Activated CD4-positive, alpha-beta T cell treated with anti-CD3 and anti-CD28 coated beads for 36 hours (primary cell): ENCODE measurements at regions not wholly inside any gene's neighbourhood (a gene's known extent, or its start where the extent isn't known, plus 50 kb on each side); places are given as distances from the start of the nearest gene placed in this dataset.

Experiments used
- ATAC-seq: fragments of 200-7000 bp; cut with Tn5 transposase; one replicate; pipeline ENCODE4 v1.10.0; 2021; ENCODE audit warnings: mild to moderate bottlenecking, moderate library complexity
- CTCF ChIA-PET: fragments of 350-600 bp; sonication (Branson Sonifier 250); formaldehyde crosslinking; loops from one replicate; lab custom pipeline; 2021; ENCODE audit warnings: antibody characterized with exemption; lab: Charles Lee
- POLR2A ChIA-PET: fragments of 350-600 bp; sonication (Branson Sonifier 250); formaldehyde crosslinking; loops from one replicate; lab custom pipeline; 2021; ENCODE audit warnings: antibody characterized with exemption, inconsistent platforms; lab: Charles Lee
- DNase-seq: peaks from one replicate; pipeline ENCODE4 v3.0.0-alpha.2; 2020
- H3K27ac Mint-ChIP-seq: one replicate; pipeline ENCODE4 v1.8.0; 2021; ENCODE audit warnings: mixed read lengths
- H3K27me3 Mint-ChIP-seq: one replicate; pipeline ENCODE4 v1.8.0; 2021; ENCODE audit warnings: mixed read lengths
- H3K36me3 Mint-ChIP-seq: one replicate; pipeline ENCODE4 v1.8.0; 2021; ENCODE audit warnings: low read depth, mixed read lengths
- H3K4me1 Mint-ChIP-seq: one replicate; pipeline ENCODE4 v1.8.0; 2021; ENCODE audit warnings: mixed read lengths
- H3K4me3 Mint-ChIP-seq: one replicate; pipeline ENCODE4 v1.8.0; 2021; ENCODE audit warnings: mild to moderate bottlenecking, moderate library complexity, mixed read lengths
- H3K9me3 Mint-ChIP-seq: one replicate; pipeline ENCODE4 v1.8.0; 2021; ENCODE audit warnings: low read depth, mixed read lengths
- intact Hi-C, 2 experiments: fragments of 100-400 bp; cut with DNase I in 1 of 2; cut with micrococcal nuclease in 1 of 2; formaldehyde crosslinking; loops; one replicate each; pipeline versions ENCODE4 v1.14.2 to v1.15.1; 2022 to 2024; cut with DNase I, micrococcal nuclease

DNA sequence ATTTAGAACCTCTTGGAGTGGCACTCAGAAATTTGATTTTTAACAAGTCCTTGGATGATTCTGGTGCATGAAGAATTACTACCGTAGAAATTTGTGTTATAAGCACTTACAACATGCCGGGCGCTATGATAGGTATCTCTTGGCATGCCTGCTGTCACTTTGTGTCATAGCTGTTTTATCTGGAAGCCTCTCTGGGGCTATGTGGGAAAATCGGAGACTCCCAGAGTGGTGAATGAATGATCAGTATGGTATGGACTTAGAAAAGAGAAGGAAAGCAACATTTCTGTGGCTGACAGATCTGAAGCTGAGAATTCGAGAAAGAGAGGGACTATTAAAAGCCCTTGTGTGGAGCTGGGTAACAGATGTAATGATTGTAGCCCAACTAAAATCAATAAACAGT is 177.4 kb upstream of the MAMLD1 start:
- no peaks in the 10 kb centered on the region for H3K27me3 Mint-ChIP-seq
- ATAC-seq = no peak

DNA sequence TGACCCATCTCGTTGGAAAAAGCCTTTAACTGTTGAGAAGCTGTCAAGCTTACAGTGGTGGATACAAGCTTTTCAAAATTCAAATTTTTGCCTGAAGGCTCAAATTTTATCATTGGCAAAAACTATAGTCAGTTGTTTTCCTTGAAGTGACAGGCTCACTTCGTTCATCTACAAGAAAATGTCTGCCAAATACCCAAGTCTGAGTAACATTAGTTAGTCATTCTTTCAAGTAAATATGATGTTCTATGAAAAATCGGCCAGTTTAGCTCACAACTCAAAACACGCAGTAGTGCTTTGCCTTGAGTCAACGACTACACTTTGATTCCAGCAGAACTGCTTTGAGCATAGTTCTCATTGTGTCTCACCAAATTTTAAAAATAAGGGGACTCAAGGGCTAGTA is 170.3 kb upstream of the MAMLD1 start:
- H3K9me3 Mint-ChIP-seq = no peaks in the 10 kb centered on the region

More for the DNA sequence above, 177.4 kb upstream of the MAMLD1 start:
- no peaks in the 10 kb centered on the region for H3K9me3 Mint-ChIP-seq
- H3K27ac Mint-ChIP-seq = no peak overlapping the region
- ChIA-PET POLR2A (no interaction called here), CTCF (no interaction called here)
- H3K36me3 Mint-ChIP-seq = no peaks in the 10 kb centered on the region
- H3K4me1 Mint-ChIP-seq = no peaks in the 10 kb centered on the region
- intact Hi-C loops = no loop called here
- H3K4me3 Mint-ChIP-seq = no peak overlapping the region
- no peak for DNase-seq

DNA sequence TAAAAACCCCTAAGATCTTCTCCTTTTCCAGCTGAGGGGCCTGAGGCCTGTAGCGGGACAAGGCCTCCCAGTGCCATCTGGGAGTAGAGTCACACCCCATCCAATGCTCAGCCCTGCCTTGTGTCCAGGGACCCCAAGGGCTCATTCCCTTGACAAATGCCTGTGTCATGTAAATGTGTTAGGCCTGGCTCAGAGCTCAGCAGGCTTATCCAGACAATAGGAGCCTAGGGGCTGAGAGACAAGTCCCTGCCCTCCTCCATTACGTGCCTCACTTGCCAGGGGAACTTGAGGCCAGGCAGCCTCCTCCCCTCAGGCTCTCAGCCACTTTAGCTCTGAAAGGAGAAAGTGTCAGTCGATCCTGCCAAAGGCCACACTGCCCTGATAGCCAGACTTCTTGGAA is 166.8 kb upstream of the MAMLD1 start:
- Mint-ChIP-seq H3K36me3 (no peaks in the 10 kb centered on the region), H3K27ac (no peak overlapping the region), H3K27me3 (no peaks in the 10 kb centered on the region), H3K4me3 (no peak overlapping the region), H3K4me1 (peaks cover 7% of the 10 kb centered on the region), H3K9me3 (no peaks in the 10 kb centered on the region)
- DNase-seq = no peak
- ATAC-seq = no peak
- POLR2A ChIA-PET = no interaction called here
- intact Hi-C loops = no loop called here
- CTCF ChIA-PET = no interaction called here

More for the DNA sequence above, 170.3 kb upstream of the MAMLD1 start:
- Mint-ChIP-seq H3K4me1 (no peaks in the 10 kb centered on the region), H3K36me3 (no peaks in the 10 kb centered on the region), H3K27ac (no peak overlapping the region), H3K27me3 (no peaks in the 10 kb centered on the region), H3K4me3 (no peak overlapping the region)
- CTCF ChIA-PET = no interaction called here
- intact Hi-C loops = no loop called here
- ATAC-seq (no peak), DNase-seq (no peak)
- POLR2A ChIA-PET = no interaction called here

- CTCF ChIA-PET = interaction anchor here (0.5 kb wide), 1 partner anchor 703 kb away, joined by 3 read pairs; no protein-coding TSS in a partner anchor
- intact Hi-C loops = no loop called here
- Mint-ChIP-seq H3K4me3 (no peak overlapping the region), H3K27ac (no peak overlapping the region), H3K27me3 (no peaks in the 10 kb centered on the region), H3K9me3 (no peaks in the 10 kb centered on the region), H3K4me1 (peaks cover 10% of the 10 kb centered on the region), H3K36me3 (no peaks in the 10 kb centered on the region)
- POLR2A ChIA-PET = no interaction called here
- ATAC-seq = no peak
- no peak for DNase-seq
Observed at GRCh38 chrX:150197388-150197787, 165.7 kb upstream of the MAMLD1 start.

- Mint-ChIP-seq H3K4me1 (peaks cover 10% of the 10 kb centered on the region), H3K27me3 (no peaks in the 10 kb centered on the region), H3K36me3 (no peaks in the 10 kb centered on the region), H3K27ac (no peak overlapping the region), H3K9me3 (no peaks in the 10 kb centered on the region), H3K4me3 (no peak overlapping the region)
- DNase-seq (no peak), ATAC-seq (no peak)
- ChIA-PET CTCF (no interaction called here), POLR2A (interaction anchor here (0.5 kb wide), 1 partner anchor 450 kb away, joined by 4 read pairs; no protein-coding TSS in a partner anchor)
- intact Hi-C loops = no loop called here
Observed at GRCh38 chrX:150198776-150199175, 164.3 kb upstream of the MAMLD1 start.

GRCh38 chrX:150199181-150199580 is 163.9 kb upstream of the MAMLD1 start:
- no peaks in the 10 kb centered on the region for H3K27me3 Mint-ChIP-seq
- H3K27ac Mint-ChIP-seq = no peak overlapping the region
- no peaks in the 10 kb centered on the region for H3K9me3 Mint-ChIP-seq
- H3K36me3 Mint-ChIP-seq = no peaks in the 10 kb centered on the region
- ChIA-PET CTCF (no interaction called here), POLR2A (interaction anchor here (0.5 kb wide), 1 partner anchor 449 kb away, joined by 4 read pairs; no protein-coding TSS in a partner anchor)
- intact Hi-C loops = no loop called here
- H3K4me3 Mint-ChIP-seq = no peak overlapping the region
- ATAC-seq (no peak), DNase-seq (no peak)
- H3K4me1 Mint-ChIP-seq = peaks cover 10% of the 10 kb centered on the region

DNA sequence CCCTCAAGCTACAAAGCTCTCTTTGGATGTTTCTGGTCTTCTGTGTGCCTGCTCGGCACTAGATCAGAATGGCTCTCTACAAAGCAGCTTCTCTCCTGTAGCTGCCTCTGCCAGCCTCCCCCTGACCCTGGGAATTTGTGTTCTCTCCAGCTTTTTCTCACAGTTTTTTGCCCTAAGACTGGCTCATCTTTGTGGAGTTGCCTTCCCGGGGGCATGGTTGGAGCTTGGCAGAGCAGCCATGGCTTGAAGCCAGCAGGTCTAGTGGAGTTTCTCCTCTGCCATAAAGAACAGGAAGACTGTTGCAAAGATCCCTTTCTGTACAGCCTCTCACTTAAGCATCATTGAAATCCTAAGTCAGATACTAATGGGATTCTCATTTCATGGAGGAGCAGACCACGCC is 163.3 kb upstream of the MAMLD1 start:
- intact Hi-C loops = loop anchor here (2.0 to 10.0 kb wide), 5 partner anchors 165 to 437 kb away; no protein-coding TSS in a partner anchor
- DNase-seq = no peak
- Mint-ChIP-seq H3K27ac (no peak overlapping the region), H3K4me3 (no peak overlapping the region), H3K9me3 (no peaks in the 10 kb centered on the region), H3K4me1 (peaks cover 10% of the 10 kb centered on the region), H3K27me3 (no peaks in the 10 kb centered on the region), H3K36me3 (no peaks in the 10 kb centered on the region)
- ChIA-PET CTCF (no interaction called here), POLR2A (no interaction called here)
- no peak for ATAC-seq

DNA sequence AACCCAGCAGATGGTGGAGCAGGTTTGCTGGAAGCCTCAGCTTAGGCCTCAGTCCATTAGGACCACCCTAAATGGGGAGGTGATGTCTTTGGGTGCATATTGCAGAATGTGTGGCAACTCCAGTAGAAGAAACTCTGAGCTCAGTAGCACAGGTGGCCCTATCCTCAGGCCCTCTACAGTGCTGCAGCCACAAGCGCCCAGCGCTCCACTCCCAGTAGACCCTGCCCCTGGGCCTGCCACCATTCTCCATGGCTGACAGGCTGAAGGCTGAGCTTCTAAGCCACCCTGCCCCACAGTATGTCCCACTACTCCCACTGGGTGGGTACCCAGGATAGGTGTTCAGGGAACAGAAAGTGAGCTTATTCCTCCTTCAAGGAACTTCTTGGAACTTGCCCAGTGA is 162.8 kb upstream of the MAMLD1 start:
- H3K36me3 Mint-ChIP-seq = no peaks in the 10 kb centered on the region
- H3K27me3 Mint-ChIP-seq = no peaks in the 10 kb centered on the region
- H3K4me3 Mint-ChIP-seq = no peak overlapping the region
- ATAC-seq (no peak), DNase-seq (no peak)
- H3K4me1 Mint-ChIP-seq = peaks cover 10% of the 10 kb centered on the region
- intact Hi-C loops = loop anchor here (2.0 to 10.0 kb wide), 5 partner anchors 164 to 437 kb away; no protein-coding TSS in a partner anchor
- H3K9me3 Mint-ChIP-seq = no peaks in the 10 kb centered on the region
- no peak overlapping the region for H3K27ac Mint-ChIP-seq
- CTCF ChIA-PET = no interaction called here
- POLR2A ChIA-PET = no interaction called here

GRCh38 chrX:150200820-150201287 is 162.3 kb upstream of the MAMLD1 start:
- no peak overlapping the region for H3K4me3 Mint-ChIP-seq
- intact Hi-C loops = loop anchor here (1.0 to 10.0 kb wide), 6 partner anchors 164 to 436 kb away; no protein-coding TSS in a partner anchor

DNA sequence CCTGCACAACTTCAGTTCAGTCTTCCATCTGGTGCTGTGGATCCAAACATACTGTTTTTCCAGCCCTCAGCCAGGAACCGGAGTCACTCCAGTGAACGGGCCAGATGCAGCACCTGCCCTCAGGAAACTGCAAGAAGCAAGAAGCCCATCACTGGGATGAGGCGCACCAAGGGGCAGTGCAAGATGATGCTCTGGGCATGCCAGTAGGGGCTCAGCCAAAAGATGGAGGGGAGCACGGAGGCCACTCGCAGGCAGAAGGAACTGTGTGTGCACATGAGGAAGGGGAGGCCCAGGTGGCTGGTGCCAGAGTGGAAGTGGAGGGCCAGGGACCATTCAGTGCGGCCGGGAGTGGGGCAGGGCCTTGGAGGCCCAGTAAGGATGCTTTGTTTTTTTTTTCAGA is 161.7 kb upstream of the MAMLD1 start:
- DNase-seq = no peak
- Mint-ChIP-seq H3K27me3 (no peaks in the 10 kb centered on the region), H3K27ac (no peak overlapping the region), H3K4me1 (peaks cover 10% of the 10 kb centered on the region), H3K4me3 (no peak overlapping the region), H3K36me3 (no peaks in the 10 kb centered on the region), H3K9me3 (no peaks in the 10 kb centered on the region)
- intact Hi-C loops = loop anchor here (1.0 to 10.0 kb wide), 6 partner anchors 163 to 436 kb away; no protein-coding TSS in a partner anchor
- CTCF ChIA-PET = no interaction called here
- POLR2A ChIA-PET = no interaction called here
- no peak for ATAC-seq

More at GRCh38 chrX:150200820-150201287, 162.3 kb upstream of the MAMLD1 start:
- H3K4me1 Mint-ChIP-seq = peaks cover 10% of the 10 kb centered on the region
- DNase-seq (peak; percentile 83), ATAC-seq (peak; percentile 99)
- no peak overlapping the region for H3K27ac Mint-ChIP-seq
- CTCF ChIA-PET = no interaction called here
- H3K9me3 Mint-ChIP-seq = no peaks in the 10 kb centered on the region
- POLR2A ChIA-PET = no interaction called here
- H3K36me3 Mint-ChIP-seq = no peaks in the 10 kb centered on the region
- H3K27me3 Mint-ChIP-seq = no peaks in the 10 kb centered on the region

DNA sequence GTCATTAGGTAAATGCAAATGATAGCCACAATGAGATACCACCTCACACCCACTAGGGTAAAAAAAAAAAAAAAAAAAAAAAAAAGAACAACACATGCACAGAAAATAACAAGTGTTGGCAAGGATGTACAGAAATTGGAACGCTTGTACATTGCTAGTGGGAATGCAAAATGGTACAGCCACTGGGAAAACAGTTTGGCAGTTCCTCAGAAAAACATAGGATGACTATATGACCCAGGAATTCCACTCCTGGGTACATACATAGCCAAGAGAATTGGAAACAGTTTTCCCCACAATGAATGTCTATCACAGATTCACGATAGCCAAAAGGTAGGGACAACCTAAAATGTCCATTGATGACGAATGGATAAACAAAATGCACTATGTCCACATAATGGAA is 161.3 kb upstream of the MAMLD1 start:
- ATAC-seq (no peak), DNase-seq (no peak)
- intact Hi-C loops = loop anchor here (1.0 to 10.0 kb wide), 6 partner anchors 163 to 435 kb away; no protein-coding TSS in a partner anchor
- Mint-ChIP-seq H3K27me3 (no peaks in the 10 kb centered on the region), H3K27ac (no peak overlapping the region), H3K4me1 (peaks cover 10% of the 10 kb centered on the region), H3K36me3 (no peaks in the 10 kb centered on the region), H3K4me3 (no peak overlapping the region), H3K9me3 (no peaks in the 10 kb centered on the region)
- ChIA-PET CTCF (no interaction called here), POLR2A (no interaction called here)

DNA sequence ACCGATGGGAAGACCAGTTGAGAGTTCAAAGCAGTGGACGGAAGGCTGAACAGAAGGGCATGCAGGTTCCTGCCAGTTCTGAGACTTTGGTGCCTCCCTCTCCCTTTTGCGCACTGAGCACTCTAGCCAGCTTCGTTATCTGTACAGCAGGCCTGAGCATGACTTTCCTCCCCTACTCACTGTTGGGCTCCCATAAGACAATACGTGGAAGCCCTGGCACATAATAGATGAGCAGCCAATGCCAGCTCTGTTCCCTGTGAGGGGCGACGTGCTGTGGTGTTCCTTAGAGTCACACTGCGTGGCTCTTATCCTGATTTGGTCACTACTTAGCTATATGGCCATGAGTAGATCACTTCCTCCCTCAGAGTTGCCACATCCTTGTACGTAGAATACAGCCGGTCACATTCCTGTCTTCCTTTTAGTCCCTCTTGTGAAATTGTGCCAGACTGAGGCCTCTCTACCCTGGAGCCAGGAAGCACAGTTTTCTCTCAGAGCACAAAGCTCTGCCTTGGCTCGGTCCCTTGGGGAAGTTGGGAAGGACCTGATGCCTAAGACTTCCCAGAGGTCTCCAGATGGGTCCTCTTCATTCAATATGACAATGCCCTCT is 160.4 kb upstream of the MAMLD1 start:
- H3K27ac Mint-ChIP-seq = no peak overlapping the region
- H3K27me3 Mint-ChIP-seq = no peaks in the 10 kb centered on the region
- H3K36me3 Mint-ChIP-seq = no peaks in the 10 kb centered on the region
- no peak overlapping the region for H3K4me3 Mint-ChIP-seq
- intact Hi-C loops = loop anchor here (5.0 to 10.0 kb wide), 3 partner anchors 282 to 435 kb away; no protein-coding TSS in a partner anchor
- no peak for DNase-seq
- ChIA-PET CTCF (no interaction called here), POLR2A (no interaction called here)
- no peak for ATAC-seq
- no peaks in the 10 kb centered on the region for H3K9me3 Mint-ChIP-seq
- peaks cover 10% of the 10 kb centered on the region for H3K4me1 Mint-ChIP-seq
